ENCODE measurements at regions not wholly inside any gene's neighbourhood (a gene's known extent, or its start where the extent isn't known, plus 50 kb on each side); places are given as distances from the start of the nearest gene placed in this dataset.

DNA sequence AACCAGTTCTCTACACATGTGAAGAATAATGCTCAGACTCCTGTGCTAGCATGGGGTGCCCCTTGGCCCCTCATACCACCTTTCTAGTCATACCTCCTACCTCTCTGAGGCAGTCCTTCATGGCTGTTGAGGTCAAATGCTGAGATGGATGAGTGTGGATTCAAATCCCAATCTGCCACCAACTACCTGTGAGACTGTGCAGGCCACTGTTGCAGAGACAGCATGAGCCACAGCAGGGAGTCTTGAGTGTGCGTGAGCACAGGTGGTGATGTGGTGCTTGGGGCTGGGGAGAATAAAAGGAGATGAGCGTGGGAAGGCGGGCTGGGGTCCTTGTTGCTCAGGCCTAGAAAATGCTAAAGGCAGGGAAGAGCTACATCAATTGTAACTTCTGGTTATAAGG lies 218.0 kb upstream of the E2F8 start:
- 98% methylated on average over 3 of the region's 3 CpGs for WGBS, 3 donors
- no peaks in the 10 kb centered on the region for H3K36me3 ChIP-seq (ENCODE audit: insufficient read depth in 1 of 2, low read depth in 1 of 2)
- H3K4me3 ChIP-seq = no peak overlapping the region
- no peaks in the 10 kb centered on the region for H3K9me3 ChIP-seq
- ATAC-seq (no peak), DNase-seq (no peak)
- intact Hi-C loops (cut with DNase I) = no loop called here
- TF ChIP-seq, protein P1, sequence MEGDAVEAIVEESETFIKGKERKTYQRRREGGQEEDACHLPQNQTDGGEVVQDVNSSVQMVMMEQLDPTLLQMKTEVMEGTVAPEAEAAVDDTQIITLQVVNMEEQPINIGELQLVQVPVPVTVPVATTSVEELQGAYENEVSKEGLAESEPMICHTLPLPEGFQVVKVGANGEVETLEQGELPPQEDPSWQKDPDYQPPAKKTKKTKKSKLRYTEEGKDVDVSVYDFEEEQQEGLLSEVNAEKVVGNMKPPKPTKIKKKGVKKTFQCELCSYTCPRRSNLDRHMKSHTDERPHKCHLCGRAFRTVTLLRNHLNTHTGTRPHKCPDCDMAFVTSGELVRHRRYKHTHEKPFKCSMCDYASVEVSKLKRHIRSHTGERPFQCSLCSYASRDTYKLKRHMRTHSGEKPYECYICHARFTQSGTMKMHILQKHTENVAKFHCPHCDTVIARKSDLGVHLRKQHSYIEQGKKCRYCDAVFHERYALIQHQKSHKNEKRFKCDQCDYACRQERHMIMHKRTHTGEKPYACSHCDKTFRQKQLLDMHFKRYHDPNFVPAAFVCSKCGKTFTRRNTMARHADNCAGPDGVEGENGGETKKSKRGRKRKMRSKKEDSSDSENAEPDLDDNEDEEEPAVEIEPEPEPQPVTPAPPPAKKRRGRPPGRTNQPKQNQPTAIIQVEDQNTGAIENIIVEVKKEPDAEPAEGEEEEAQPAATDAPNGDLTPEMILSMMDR (IDR thresholded peaks at IDR 0.05) = no peak
- H3K27me3 ChIP-seq (ENCODE audit: insufficient read depth in 3 of 3, low read length in 2 of 3) = peaks cover 0 to 4% (median 0%) of the 10 kb centered on the region in 3 donors
- H3K27ac ChIP-seq = no peak overlapping the region
- H3K4me1 ChIP-seq = no peaks in the 10 kb centered on the region

GRCh38 chr11:19458231-19458630 lies 217.5 kb upstream of the E2F8 start:
- Histone ChIP-seq H3K27me3 (ENCODE audit: insufficient read depth in 3 of 3, low read length in 2 of 3) (peaks cover 0 to 4% (median 0%) of the 10 kb centered on the region in 3 donors), H3K27ac (no peak overlapping the region), H3K36me3 (ENCODE audit: insufficient read depth in 1 of 2, low read depth in 1 of 2) (no peaks in the 10 kb centered on the region), H3K9me3 (no peaks in the 10 kb centered on the region), H3K4me1 (no peaks in the 10 kb centered on the region), H3K4me3 (no peak overlapping the region)
- TF ChIP-seq, protein P1 (IDR thresholded peaks at IDR 0.05) = no peak
- intact Hi-C loops (cut with DNase I) = no loop called here
- DNase-seq = no peak
- WGBS, 3 donors = 74 to 82% (median 74%) methylated on average over 2 of the region's 2 CpGs
- no peak for ATAC-seq

DNA sequence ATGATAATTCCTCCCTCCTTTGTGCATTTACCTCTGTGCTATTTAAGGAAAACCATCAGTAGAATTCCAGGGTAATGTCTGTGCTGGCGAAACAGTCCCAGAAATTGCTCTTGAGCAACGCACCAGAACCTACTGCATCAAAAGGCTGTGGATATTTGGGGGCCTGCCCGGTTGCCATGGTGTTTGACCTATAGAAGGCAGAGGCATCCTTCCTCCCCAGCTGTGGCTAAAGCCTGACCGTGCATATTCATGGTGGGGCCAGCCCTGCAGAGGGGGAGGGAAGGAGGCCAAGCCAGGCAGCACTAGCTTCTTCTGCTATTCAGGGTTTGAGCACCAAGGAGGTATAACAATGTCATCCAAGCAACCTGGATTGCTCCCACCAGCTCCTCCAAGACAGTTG lies 215.0 kb upstream of the E2F8 start:
- Histone ChIP-seq H3K9me3 (no peaks in the 10 kb centered on the region), H3K4me3 (no peak overlapping the region), H3K4me1 (no peaks in the 10 kb centered on the region), H3K27ac (no peak overlapping the region), H3K36me3 (ENCODE audit: insufficient read depth in 1 of 2, low read depth in 1 of 2) (no peaks in the 10 kb centered on the region), H3K27me3 (ENCODE audit: insufficient read depth in 3 of 3, low read length in 2 of 3) (peaks cover 0 to 12% (median 3%) of the 10 kb centered on the region in 3 donors)
- 53 to 64% (median 63%) methylated on average over 4 of the region's 4 CpGs for WGBS, 3 donors
- TF ChIP-seq, protein P1 (IDR thresholded peaks at IDR 0.05) = no peak
- no peak for ATAC-seq
- intact Hi-C loops (cut with DNase I) = no loop called here
- DNase-seq = peak in 1 of 2 donors; percentile 35

GRCh38 chr11:19453651-19454257 lies 213.0 kb upstream of the E2F8 start:
- TF ChIP-seq, protein P1 (IDR thresholded peaks at IDR 0.05) = no peak
- Histone ChIP-seq H3K4me3 (no peak overlapping the region), H3K27me3 (ENCODE audit: insufficient read depth in 3 of 3, low read length in 2 of 3) (peaks cover 0 to 10% (median 3%) of the 10 kb centered on the region in 3 donors), H3K36me3 (ENCODE audit: insufficient read depth in 1 of 2, low read depth in 1 of 2) (no peaks in the 10 kb centered on the region), H3K4me1 (no peaks in the 10 kb centered on the region), H3K27ac (no peak overlapping the region), H3K9me3 (no peaks in the 10 kb centered on the region)
- DNase-seq = peak; percentile 67 to 75
- peak in 3 of 4 donors; percentile 42 to 53 (median 53) for ATAC-seq
- intact Hi-C loops (cut with DNase I) = no loop called here
- 65 to 79% (median 77%) methylated on average over 9 of the region's 9 CpGs for WGBS, 3 donors

- DNase-seq (no peak), ATAC-seq (no peak)
- Histone ChIP-seq H3K36me3 (ENCODE audit: insufficient read depth in 1 of 2, low read depth in 1 of 2) (no peaks in the 10 kb centered on the region), H3K9me3 (no peaks in the 10 kb centered on the region), H3K27me3 (ENCODE audit: insufficient read depth in 3 of 3, low read length in 2 of 3) (peaks cover 0 to 15% (median 3%) of the 10 kb centered on the region in 3 donors), H3K27ac (no peak overlapping the region), H3K4me3 (no peak overlapping the region), H3K4me1 (no peaks in the 10 kb centered on the region)
- intact Hi-C loops (cut with DNase I) = no loop called here
- TF ChIP-seq, protein P1 (IDR thresholded peaks at IDR 0.05) = no peak
Observed at GRCh38 chr11:19451609-19452008, 210.9 kb upstream of the E2F8 start.
